ENCODE measurements at regions not wholly inside any gene's neighbourhood (a gene's known extent, or its start where the extent isn't known, plus 50 kb on each side); places are given as distances from the start of the nearest gene placed in this dataset.
"Not testable (repeated sequence)": the region's sequence is repeated elsewhere in the genome, so short reads cannot be mapped to it uniquely, and the experiment has no call there.

- no peak for DNase-seq
These were observed 299.7 kb downstream of the DLEU7 start for GRCh38 chr13:50543782-50544181.

GRCh38 chr13:50544211-50544610 is 299.3 kb downstream of the DLEU7 start:
- no peak for DNase-seq

- DNase-seq, result not testable (repeated sequence)
These were observed 296.3 kb downstream of the DLEU7 start for GRCh38 chr13:50547175-50547574.

- DNase-seq, result no peak
These were observed 294.9 kb downstream of the DLEU7 start for GRCh38 chr13:50548586-50548985.

- DNase-seq, result no peak
These were observed 294.1 kb downstream of the DLEU7 start for GRCh38 chr13:50549221-50549942.

- DNase-seq, result no peak
These were observed 293.3 kb downstream of the DLEU7 start for GRCh38 chr13:50550151-50550550.

- DNase-seq, result no peak
These were observed 291.0 kb downstream of the DLEU7 start for GRCh38 chr13:50552424-50552966.

GRCh38 chr13:50561739-50562138 is 281.8 kb downstream of the DLEU7 start:
- DNase-seq, result no peak

GRCh38 chr13:50566646-50567045 is 276.8 kb downstream of the DLEU7 start:
- DNase-seq, result no peak

GRCh38 chr13:50572129-50572528 is 271.4 kb downstream of the DLEU7 start:
- DNase-seq, result no peak

- DNase-seq, result no peak
These were observed 270.4 kb downstream of the DLEU7 start for GRCh38 chr13:50573066-50573465.

- no peak for DNase-seq
These were observed 268.8 kb downstream of the DLEU7 start for GRCh38 chr13:50574731-50575130.

- no peak for DNase-seq
These were observed 268.4 kb downstream of the DLEU7 start for GRCh38 chr13:50575138-50575537.

GRCh38 chr13:50576156-50576555 is 267.3 kb downstream of the DLEU7 start:
- no peak for DNase-seq

GRCh38 chr13:50577806-50578205 is 265.7 kb downstream of the DLEU7 start:
- DNase-seq, result no peak

- DNase-seq, result no peak
These were observed 262.7 kb downstream of the DLEU7 start for GRCh38 chr13:50580684-50581305.

- DNase-seq, result no peak
These were observed 261.8 kb downstream of the DLEU7 start for GRCh38 chr13:50581586-50582196.

- no peak for DNase-seq
These were observed 258.5 kb downstream of the DLEU7 start for GRCh38 chr13:50584856-50585580.

GRCh38 chr13:50585674-50586413 is 257.6 kb downstream of the DLEU7 start:
- DNase-seq, result no peak

- DNase-seq, result no peak
These were observed 256.9 kb downstream of the DLEU7 start for GRCh38 chr13:50586414-50587083.

- DNase-seq, result no peak
These were observed 256.4 kb downstream of the DLEU7 start for GRCh38 chr13:50587115-50587514.

All from T-helper 9 cell (primary cell).